ENCODE measurements at regions not wholly inside any gene's neighbourhood (a gene's known extent, or its start where the extent isn't known, plus 50 kb on each side); places are given as distances from the start of the nearest gene placed in this dataset.

DNA sequence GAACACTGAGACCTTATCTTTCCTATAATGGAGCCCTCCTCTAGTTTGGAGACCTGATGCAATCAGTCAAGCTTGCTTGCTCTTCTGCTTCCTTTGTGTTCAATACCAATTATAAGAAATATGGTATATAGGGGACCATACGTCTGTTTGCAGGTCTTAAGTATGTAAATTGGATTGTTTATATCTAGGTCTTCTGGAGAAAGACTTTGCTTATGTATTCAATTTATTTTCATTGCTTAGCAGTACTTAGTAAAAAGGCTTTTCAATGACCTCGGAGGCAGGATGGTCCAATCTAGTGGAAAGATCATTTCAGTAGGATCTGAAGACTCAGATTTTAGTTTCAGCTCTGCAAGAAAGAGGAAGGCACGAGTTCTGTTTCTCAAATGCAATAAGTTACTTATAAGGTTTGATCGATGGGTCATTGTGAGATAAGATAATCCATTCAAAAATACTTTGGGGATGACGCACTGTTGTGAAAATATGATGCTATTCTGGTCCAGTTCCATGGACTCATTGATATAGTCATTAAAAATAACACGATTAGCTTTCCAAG, 571.6 kb downstream of the SH2D4B start:
- TF ChIP-seq, protein P1, sequence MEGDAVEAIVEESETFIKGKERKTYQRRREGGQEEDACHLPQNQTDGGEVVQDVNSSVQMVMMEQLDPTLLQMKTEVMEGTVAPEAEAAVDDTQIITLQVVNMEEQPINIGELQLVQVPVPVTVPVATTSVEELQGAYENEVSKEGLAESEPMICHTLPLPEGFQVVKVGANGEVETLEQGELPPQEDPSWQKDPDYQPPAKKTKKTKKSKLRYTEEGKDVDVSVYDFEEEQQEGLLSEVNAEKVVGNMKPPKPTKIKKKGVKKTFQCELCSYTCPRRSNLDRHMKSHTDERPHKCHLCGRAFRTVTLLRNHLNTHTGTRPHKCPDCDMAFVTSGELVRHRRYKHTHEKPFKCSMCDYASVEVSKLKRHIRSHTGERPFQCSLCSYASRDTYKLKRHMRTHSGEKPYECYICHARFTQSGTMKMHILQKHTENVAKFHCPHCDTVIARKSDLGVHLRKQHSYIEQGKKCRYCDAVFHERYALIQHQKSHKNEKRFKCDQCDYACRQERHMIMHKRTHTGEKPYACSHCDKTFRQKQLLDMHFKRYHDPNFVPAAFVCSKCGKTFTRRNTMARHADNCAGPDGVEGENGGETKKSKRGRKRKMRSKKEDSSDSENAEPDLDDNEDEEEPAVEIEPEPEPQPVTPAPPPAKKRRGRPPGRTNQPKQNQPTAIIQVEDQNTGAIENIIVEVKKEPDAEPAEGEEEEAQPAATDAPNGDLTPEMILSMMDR (IDR thresholded peaks at IDR 0.05): no peak
- TF ChIP-seq POLR2A (IDR thresholded peaks at IDR 0.05): no peak

All from lower leg skin (tissue), 3 donors.